ENCODE measurements at regions not wholly inside any gene's neighbourhood (a gene's known extent, or its start where the extent isn't known, plus 50 kb on each side); places are given as distances from the start of the nearest gene placed in this dataset.

GRCh38 chrX:131845201-131845600, 177.9 kb upstream of the STK26 start:
- TF ChIP-seq GATA3 (IDR thresholded peaks at IDR 0.05; ENCODE audit: low read depth, low read length), result no peak
- TF ChIP-seq GATA2 (IDR thresholded peaks at IDR 0.05; ENCODE audit: low read depth, low read length), result no peak

GRCh38 chrX:131845771-131846170, 177.3 kb upstream of the STK26 start:
- no peak for TF ChIP-seq GATA3 (IDR thresholded peaks at IDR 0.05; ENCODE audit: low read depth, low read length)
- TF ChIP-seq GATA2 (IDR thresholded peaks at IDR 0.05; ENCODE audit: low read depth, low read length), result no peak

DNA sequence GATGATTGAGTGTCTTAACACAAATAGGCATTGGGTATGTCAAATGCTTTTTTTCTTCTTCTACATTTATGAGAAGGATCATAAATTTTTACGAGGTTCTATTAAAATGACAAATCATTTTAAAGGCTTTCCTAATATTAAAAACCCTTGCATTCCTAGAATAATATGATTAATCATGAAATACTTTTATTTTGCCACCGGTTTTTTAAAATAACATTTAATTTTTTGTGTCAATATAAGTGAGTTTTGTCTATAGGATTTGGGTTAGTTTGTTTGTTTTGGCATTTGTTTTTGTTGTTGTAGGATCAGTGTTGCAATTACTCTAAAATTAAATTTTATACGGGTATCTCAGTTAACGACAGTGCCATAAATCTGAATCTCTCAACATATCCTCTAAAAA, 169.7 kb upstream of the STK26 start:
- TF ChIP-seq GATA2 (IDR thresholded peaks at IDR 0.05; ENCODE audit: low read depth, low read length), result no peak
- no peak for TF ChIP-seq GATA3 (IDR thresholded peaks at IDR 0.05; ENCODE audit: low read depth, low read length)

DNA sequence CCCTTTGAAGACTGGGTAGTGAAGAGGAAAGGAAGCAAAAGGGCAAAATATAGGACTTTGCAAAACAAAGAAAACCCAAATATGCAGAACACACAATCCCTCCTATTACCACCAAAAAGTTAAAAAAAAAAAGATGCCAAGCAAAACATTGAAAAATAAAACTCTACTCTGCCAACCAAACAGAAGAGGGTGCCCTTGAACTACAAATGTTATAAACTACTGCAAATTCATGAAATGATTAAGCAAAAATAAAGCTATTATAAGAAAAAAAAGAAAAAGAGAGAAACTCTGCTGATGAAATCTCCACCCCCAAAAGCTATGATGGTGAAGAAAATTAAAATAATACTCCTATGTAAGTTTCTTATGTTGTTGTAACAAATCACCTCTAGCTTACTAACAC, 168.5 kb upstream of the STK26 start:
- TF ChIP-seq GATA2 (IDR thresholded peaks at IDR 0.05; ENCODE audit: low read depth, low read length), result no peak
- TF ChIP-seq GATA3 (IDR thresholded peaks at IDR 0.05; ENCODE audit: low read depth, low read length), result no peak

DNA sequence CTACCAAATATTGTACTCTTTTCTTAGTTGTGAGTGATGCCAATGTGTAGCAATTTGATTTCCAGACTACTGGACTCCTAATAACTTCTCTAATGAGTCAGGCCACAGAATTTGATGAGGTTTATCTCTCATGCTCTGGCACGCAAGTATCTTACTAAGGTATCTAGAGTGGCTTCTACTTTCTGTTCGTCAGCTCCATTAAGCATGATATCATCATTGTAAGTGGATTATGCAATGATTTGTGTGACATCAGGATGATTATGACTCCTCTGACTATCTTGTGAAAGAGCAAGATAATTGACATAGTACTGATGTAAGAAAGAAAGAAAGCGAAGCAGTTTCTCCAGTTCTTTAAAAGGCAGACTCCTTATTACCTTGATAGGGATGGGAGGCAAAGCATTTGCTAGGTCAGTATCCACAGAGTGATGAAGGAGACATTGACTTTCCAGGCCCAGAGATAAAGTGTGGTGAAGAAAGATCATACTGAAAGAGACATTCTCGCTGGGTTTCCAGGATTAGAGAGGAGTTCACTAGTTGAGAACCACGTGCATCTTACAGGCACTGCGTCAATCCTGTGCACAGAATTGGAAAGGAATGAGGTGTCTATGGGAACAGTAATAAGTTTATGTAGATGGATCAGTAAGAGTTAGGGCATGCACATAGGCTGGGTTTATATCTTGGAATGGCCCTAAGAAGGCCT, 161.9 kb upstream of the STK26 start:
- TF ChIP-seq GATA3 (IDR thresholded peaks at IDR 0.05; ENCODE audit: low read depth, low read length) (no peak), GATA2 (IDR thresholded peaks at IDR 0.05; ENCODE audit: low read depth, low read length) (no peak)

GRCh38 chrX:131862321-131862720, 160.8 kb upstream of the STK26 start:
- no peak for TF ChIP-seq GATA3 (IDR thresholded peaks at IDR 0.05; ENCODE audit: low read depth, low read length)
- no peak for TF ChIP-seq GATA2 (IDR thresholded peaks at IDR 0.05; ENCODE audit: low read depth, low read length)

- TF ChIP-seq GATA2 (IDR thresholded peaks at IDR 0.05; ENCODE audit: low read depth, low read length), result no peak
- TF ChIP-seq GATA3 (IDR thresholded peaks at IDR 0.05; ENCODE audit: low read depth, low read length), result no peak
Measured at GRCh38 chrX:131869182-131869581, 153.9 kb upstream of the STK26 start.

- TF ChIP-seq GATA3 (IDR thresholded peaks at IDR 0.05; ENCODE audit: low read depth, low read length) (no peak), GATA2 (IDR thresholded peaks at IDR 0.05; ENCODE audit: low read depth, low read length) (no peak)
Measured at GRCh38 chrX:131874300-131874699, 148.8 kb upstream of the STK26 start.

GRCh38 chrX:131881194-131881593, 141.9 kb upstream of the STK26 start:
- no peak for TF ChIP-seq GATA2 (IDR thresholded peaks at IDR 0.05; ENCODE audit: low read depth, low read length)
- no peak for TF ChIP-seq GATA3 (IDR thresholded peaks at IDR 0.05; ENCODE audit: low read depth, low read length)

DNA sequence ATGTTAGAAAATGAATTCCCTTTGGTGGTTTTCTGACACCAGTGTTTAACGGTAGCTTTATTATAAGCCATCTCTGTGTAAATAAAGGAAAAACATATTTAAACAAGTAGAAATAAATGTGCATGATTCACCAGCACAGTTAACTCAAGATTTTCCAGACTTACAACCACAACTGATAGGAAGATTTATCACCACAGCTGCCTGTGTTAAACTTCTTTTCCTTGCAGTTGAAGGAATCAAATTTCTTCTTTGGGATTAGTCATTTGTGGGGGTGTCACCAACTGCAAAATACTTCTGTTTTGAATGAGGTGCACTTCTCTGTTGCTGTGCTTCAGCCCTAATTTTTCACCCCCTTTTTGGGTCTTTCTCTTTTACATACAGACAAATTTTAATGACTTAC, 128.1 kb upstream of the STK26 start:
- no peak for TF ChIP-seq GATA3 (IDR thresholded peaks at IDR 0.05; ENCODE audit: low read depth, low read length)

DNA sequence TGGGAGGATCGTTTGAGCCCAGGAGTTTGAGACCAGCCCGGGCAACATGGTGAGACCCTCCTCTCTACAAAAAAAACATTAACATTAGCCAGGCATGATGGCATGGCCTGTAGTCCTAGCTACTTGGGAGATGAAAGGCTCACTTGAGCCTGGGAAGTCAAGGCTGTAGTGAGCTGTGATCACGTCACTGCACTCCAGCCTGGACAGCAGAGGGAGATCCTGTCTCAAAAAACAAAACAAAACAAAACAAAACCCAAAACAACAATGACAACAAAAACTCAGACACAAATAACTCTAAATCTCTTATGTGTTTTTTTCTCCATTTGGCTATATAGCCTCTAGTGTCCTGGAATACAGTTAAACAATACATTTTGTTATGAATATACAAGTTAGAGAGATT, 127.3 kb upstream of the STK26 start:
- no peak for TF ChIP-seq GATA3 (IDR thresholded peaks at IDR 0.05; ENCODE audit: low read depth, low read length)
- no peak for TF ChIP-seq GATA2 (IDR thresholded peaks at IDR 0.05; ENCODE audit: low read depth, low read length)

- TF ChIP-seq GATA3 (IDR thresholded peaks at IDR 0.05; ENCODE audit: low read depth, low read length) (no peak), GATA2 (IDR thresholded peaks at IDR 0.05; ENCODE audit: low read depth, low read length) (no peak)
Measured at GRCh38 chrX:131901546-131901945, 121.6 kb upstream of the STK26 start.

GRCh38 chrX:131907488-131908314, 115.4 kb upstream of the STK26 start:
- no peak for TF ChIP-seq GATA2 (IDR thresholded peaks at IDR 0.05; ENCODE audit: low read depth, low read length)
- TF ChIP-seq GATA3 (IDR thresholded peaks at IDR 0.05; ENCODE audit: low read depth, low read length), result no peak

- no peak for TF ChIP-seq GATA3 (IDR thresholded peaks at IDR 0.05; ENCODE audit: low read depth, low read length)
- TF ChIP-seq GATA2 (IDR thresholded peaks at IDR 0.05; ENCODE audit: low read depth, low read length), result peak; percentile 75
Measured at GRCh38 chrX:131910586-131910985, 112.5 kb upstream of the STK26 start.

- no peak for TF ChIP-seq GATA3 (IDR thresholded peaks at IDR 0.05; ENCODE audit: low read depth, low read length)
- TF ChIP-seq GATA2 (IDR thresholded peaks at IDR 0.05; ENCODE audit: low read depth, low read length), result no peak
Measured at GRCh38 chrX:131915488-131915887, 107.6 kb upstream of the STK26 start.
